Loucy (cell line): ENCODE measurements at regions not wholly inside any gene's neighbourhood (a gene's known extent, or its start where the extent isn't known, plus 50 kb on each side); places are given as distances from the start of the nearest gene placed in this dataset.

Experiments
- CTCF ChIP-seq: fragments of 200-600 bp; sonication (generic); conservative IDR thresholded peaks from 2 replicates; pipeline ENCODE4 v1.5.1; 2014; ENCODE audit warnings: mild to moderate bottlenecking, antibody characterized with exemption, low read length
- EZH2phosphoT487 ChIP-seq: fragments of 200-600 bp; IDR thresholded peaks from 2 replicates; pipeline ENCODE4 v1.6.1; 2018; ENCODE audit warnings: antibody characterized with exemption, mild to moderate bottlenecking, moderate library complexity, borderline replicate concordance

DNA sequence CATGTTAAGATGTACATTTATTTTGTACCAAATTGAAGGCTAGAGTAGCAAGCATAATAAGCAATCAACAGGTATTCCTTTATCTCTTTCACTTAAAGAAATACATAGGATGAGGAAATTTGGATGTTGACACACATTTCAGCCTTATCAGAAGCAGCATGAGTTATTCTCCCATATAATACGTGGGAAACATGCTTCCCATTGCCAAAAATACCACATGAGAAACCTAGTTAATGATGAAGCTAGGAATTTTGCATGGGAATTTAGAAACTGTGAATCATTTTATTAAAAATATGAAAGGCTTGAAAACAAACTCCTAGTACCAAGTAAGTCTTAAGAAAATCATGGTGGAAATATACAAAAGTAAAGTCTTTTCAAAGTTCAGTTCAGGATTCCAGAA, 751.8 kb downstream of the TSN start:
- no peak for TF ChIP-seq CTCF
- no peak for TF ChIP-seq EZH2phosphoT487
